ENCODE measurements at regions not wholly inside any gene's neighbourhood (a gene's known extent, or its start where the extent isn't known, plus 50 kb on each side); places are given as distances from the start of the nearest gene placed in this dataset.
"Not testable (repeated sequence)": the region's sequence is repeated elsewhere in the genome, so short reads cannot be mapped to it uniquely, and the experiment has no call there.

DNA sequence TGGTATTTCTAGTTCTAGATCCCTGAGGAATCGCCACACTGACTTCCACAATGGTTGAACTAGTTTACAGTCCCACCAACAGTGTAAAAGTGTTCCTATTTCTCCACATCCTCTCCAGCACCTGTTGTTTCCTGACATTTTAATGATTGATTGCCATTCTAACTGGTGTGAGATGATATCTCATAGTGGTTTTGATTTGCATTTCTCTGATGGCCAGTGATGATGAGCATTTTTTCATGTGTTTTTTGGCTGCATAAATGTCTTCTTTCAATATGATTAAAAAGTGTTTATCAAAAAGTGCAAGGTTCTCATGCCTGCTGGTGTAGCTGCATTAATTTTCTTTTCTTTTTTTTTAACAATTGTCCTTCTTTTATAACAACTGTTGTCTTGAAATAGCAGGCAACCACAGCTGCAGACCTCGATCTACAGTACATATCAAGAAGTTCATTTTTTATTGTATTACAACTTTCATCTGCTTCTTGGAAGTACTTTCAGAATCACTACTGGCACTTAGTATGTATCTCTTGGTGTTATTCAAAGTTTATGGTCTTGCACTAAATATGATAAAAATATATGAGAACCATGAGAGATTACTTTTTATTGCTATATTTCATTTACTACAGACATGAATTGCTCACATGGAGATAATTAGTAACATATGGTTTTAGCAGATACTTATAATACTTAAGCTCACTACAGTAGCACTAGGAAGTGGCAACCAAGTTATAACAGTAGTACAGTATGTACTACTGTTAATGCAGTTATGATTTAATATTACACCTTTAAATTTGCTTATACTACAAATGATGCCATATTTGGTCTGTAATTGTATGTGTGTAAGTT lies 358.0 kb downstream of the ETV1 start:
- TF ChIP-seq CTCF (IDR thresholded peaks at IDR 0.05; ENCODE audit: low read length); EZH2 (optimal IDR thresholded peaks at IDR 0.05; ENCODE audit: low read depth, low read length); EZH2phosphoT487 (IDR thresholded peaks at IDR 0.05; ENCODE audit: low read length): not testable (repeated sequence)
